NCI-H2107 (cell line): ENCODE measurements at regions not wholly inside any gene's neighbourhood (a gene's known extent, or its start where the extent isn't known, plus 50 kb on each side); places are given as distances from the start of the nearest gene placed in this dataset.
"Not testable (repeated sequence)": the region's sequence is repeated elsewhere in the genome, so short reads cannot be mapped to it uniquely, and the experiment has no call there.

Experiments used
- DNase-seq: peaks from one replicate; lab custom pipeline; 2025; lab: John Stamatoyannopoulos, UW

GRCh38 chr9:104326912-104327311 lies 177.2 kb upstream of the OR13F1 start:
- DNase-seq: no peak

GRCh38 chr9:104329245-104329644 lies 174.8 kb upstream of the OR13F1 start:
- DNase-seq: no peak

- DNase-seq: no peak
These were observed 173.2 kb upstream of the OR13F1 start for GRCh38 chr9:104330841-104331240.

- DNase-seq: no peak
These were observed 169.5 kb upstream of the OR13F1 start for GRCh38 chr9:104334549-104334948.

GRCh38 chr9:104339692-104340091 lies 164.4 kb upstream of the OR13F1 start:
- DNase-seq: no peak

GRCh38 chr9:104342552-104342951 lies 161.5 kb upstream of the OR13F1 start:
- DNase-seq: no peak

GRCh38 chr9:104345061-104345460 lies 159.0 kb upstream of the OR13F1 start:
- no peak for DNase-seq

GRCh38 chr9:104350541-104350940 lies 153.5 kb upstream of the OR13F1 start:
- DNase-seq: no peak

GRCh38 chr9:104351726-104352125 lies 152.3 kb upstream of the OR13F1 start:
- no peak for DNase-seq

- no peak for DNase-seq
These were observed 142.9 kb upstream of the OR13F1 start for GRCh38 chr9:104361207-104361606.

- DNase-seq: no peak
These were observed 141.1 kb upstream of the OR13F1 start for GRCh38 chr9:104362912-104363472.

GRCh38 chr9:104367507-104367906 lies 136.6 kb upstream of the OR13F1 start:
- no peak for DNase-seq

GRCh38 chr9:104368318-104368717 lies 135.7 kb upstream of the OR13F1 start:
- DNase-seq: not testable (repeated sequence)

GRCh38 chr9:104374711-104375110 lies 129.4 kb upstream of the OR13F1 start:
- DNase-seq: no peak

GRCh38 chr9:104386013-104386412 lies 118.0 kb upstream of the OR13F1 start:
- DNase-seq: no peak

- peak; percentile 3 for DNase-seq
These were observed 117.5 kb upstream of the OR13F1 start for GRCh38 chr9:104386425-104387069.

- no peak for DNase-seq
These were observed 116.0 kb upstream of the OR13F1 start for GRCh38 chr9:104388071-104388470.

- no peak for DNase-seq
These were observed 114.7 kb upstream of the OR13F1 start for GRCh38 chr9:104389341-104389740.

- DNase-seq: not testable (repeated sequence)
These were observed 109.2 kb upstream of the OR13F1 start for GRCh38 chr9:104394901-104395300.

GRCh38 chr9:104412238-104412637 lies 91.8 kb upstream of the OR13F1 start:
- DNase-seq: no peak

GRCh38 chr9:104416470-104416869 lies 87.6 kb upstream of the OR13F1 start:
- DNase-seq: no peak

GRCh38 chr9:104417296-104417695 lies 86.8 kb upstream of the OR13F1 start:
- DNase-seq: no peak

GRCh38 chr9:104429031-104429546 lies 75.0 kb upstream of the OR13F1 start:
- no peak for DNase-seq

- DNase-seq: no peak
These were observed 69.0 kb upstream of the OR13F1 start for GRCh38 chr9:104435059-104435458.
